ENCODE measurements at regions not wholly inside any gene's neighbourhood (a gene's known extent, or its start where the extent isn't known, plus 50 kb on each side); places are given as distances from the start of the nearest gene placed in this dataset.

- Histone ChIP-seq H3K4me3 (no peak overlapping the region), H3K36me3 (no peaks in the 10 kb centered on the region), H3K27me3 (no peaks in the 10 kb centered on the region), H3K4me1 (ENCODE audit: low read depth) (no peaks in the 10 kb centered on the region), H3K27ac (no peak overlapping the region), H3K9me3 (ENCODE audit: low read depth) (no peaks in the 10 kb centered on the region)
- no peak for TF ChIP-seq CTCF (IDR thresholded peaks at IDR 0.05; ENCODE audit: low read depth, low read length)
- no peak for DNase-seq (ENCODE audit: low read depth in 1 of 2, low spot score in 1 of 2)
Observed at GRCh38 chr3:95894820-95895219, 919.6 kb upstream of the EPHA6 start.

- Histone ChIP-seq H3K4me3 (no peak overlapping the region), H3K4me1 (ENCODE audit: low read depth) (no peaks in the 10 kb centered on the region), H3K9me3 (ENCODE audit: low read depth) (no peaks in the 10 kb centered on the region), H3K36me3 (no peaks in the 10 kb centered on the region), H3K27ac (no peak overlapping the region), H3K27me3 (no peaks in the 10 kb centered on the region)
- TF ChIP-seq CTCF (IDR thresholded peaks at IDR 0.05; ENCODE audit: low read depth, low read length) = no peak
- DNase-seq (ENCODE audit: low read depth in 1 of 2, low spot score in 1 of 2) = peak in 1 of 2 donors; percentile 0
Observed at GRCh38 chr3:95899494-95899893, 914.9 kb upstream of the EPHA6 start.

- H3K27ac ChIP-seq = no peak overlapping the region
- no peak for TF ChIP-seq CTCF (IDR thresholded peaks at IDR 0.05; ENCODE audit: low read depth, low read length)
- DNase-seq (ENCODE audit: low read depth in 1 of 2, low spot score in 1 of 2) = peak in 1 of 2 donors; percentile 0
- H3K9me3 ChIP-seq (ENCODE audit: low read depth) = no peaks in the 10 kb centered on the region
- no peaks in the 10 kb centered on the region for H3K36me3 ChIP-seq
- no peaks in the 10 kb centered on the region for H3K4me1 ChIP-seq (ENCODE audit: low read depth)
- H3K27me3 ChIP-seq = no peaks in the 10 kb centered on the region
- no peak overlapping the region for H3K4me3 ChIP-seq
Observed at GRCh38 chr3:95899911-95900310, 914.5 kb upstream of the EPHA6 start.

- Histone ChIP-seq H3K27me3 (no peaks in the 10 kb centered on the region), H3K9me3 (ENCODE audit: low read depth) (no peaks in the 10 kb centered on the region), H3K36me3 (no peaks in the 10 kb centered on the region), H3K27ac (no peak overlapping the region), H3K4me3 (no peak overlapping the region), H3K4me1 (ENCODE audit: low read depth) (no peaks in the 10 kb centered on the region)
- no peak for TF ChIP-seq CTCF (IDR thresholded peaks at IDR 0.05; ENCODE audit: low read depth, low read length)
- DNase-seq (ENCODE audit: low read depth in 1 of 2, low spot score in 1 of 2) = no peak
Observed at GRCh38 chr3:95901948-95902347, 912.4 kb upstream of the EPHA6 start.

- no peak for TF ChIP-seq CTCF (IDR thresholded peaks at IDR 0.05; ENCODE audit: low read depth, low read length)
- Histone ChIP-seq H3K4me1 (ENCODE audit: low read depth) (no peaks in the 10 kb centered on the region), H3K9me3 (ENCODE audit: low read depth) (no peaks in the 10 kb centered on the region), H3K27ac (no peak overlapping the region), H3K27me3 (no peaks in the 10 kb centered on the region), H3K4me3 (no peak overlapping the region), H3K36me3 (no peaks in the 10 kb centered on the region)
- no peak for DNase-seq (ENCODE audit: low read depth in 1 of 2, low spot score in 1 of 2)
Observed at GRCh38 chr3:95905182-95905581, 909.2 kb upstream of the EPHA6 start.

- no peaks in the 10 kb centered on the region for H3K4me1 ChIP-seq (ENCODE audit: low read depth)
- no peaks in the 10 kb centered on the region for H3K36me3 ChIP-seq
- H3K27me3 ChIP-seq = no peaks in the 10 kb centered on the region
- TF ChIP-seq CTCF (IDR thresholded peaks at IDR 0.05; ENCODE audit: low read depth, low read length) = no peak
- H3K4me3 ChIP-seq = no peak overlapping the region
- DNase-seq (ENCODE audit: low read depth in 1 of 2, low spot score in 1 of 2) = no peak
- H3K27ac ChIP-seq = no peak overlapping the region
- H3K9me3 ChIP-seq (ENCODE audit: low read depth) = no peaks in the 10 kb centered on the region
Observed at GRCh38 chr3:95911767-95912166, 902.6 kb upstream of the EPHA6 start.

Measured in cardiac muscle cell (in vitro differentiated cells and primary cell).